Left ventricle myocardium inferior (tissue), 1 donor: ENCODE measurements at regions not wholly inside any gene's neighbourhood (a gene's known extent, or its start where the extent isn't known, plus 50 kb on each side); places are given as distances from the start of the nearest gene placed in this dataset.

ENCODE experiments used
- DNase-seq: peaks from one replicate; pipeline ENCODE4 v3.0.0-alpha.2; 2020
- H3K27ac ChIP-seq: fragments of 200-600 bp; replicated peaks from 2 replicates; pipeline ENCODE4 v1.8.0; 2021
- H3K27me3 ChIP-seq: fragments of 200-600 bp; 2 replicates; pipeline ENCODE4 v1.8.0; 2021; ENCODE audit warnings: low read depth
- H3K36me3 ChIP-seq: fragments of 200-600 bp; 2 replicates; pipeline ENCODE4 v1.8.0; 2021
- H3K4me1 ChIP-seq: fragments of 200-600 bp; 2 replicates; pipeline ENCODE4 v1.8.0; 2021
- H3K4me3 ChIP-seq: fragments of 200-600 bp; 2 replicates; pipeline ENCODE4 v1.8.0; 2021; ENCODE audit warnings: mild to moderate bottlenecking, moderate library complexity
- H3K9me3 ChIP-seq: fragments of 200-600 bp; replicated peaks from 2 replicates; pipeline ENCODE4 v1.8.0; 2021
- CTCF ChIP-seq: fragments of 200-600 bp; IDR thresholded peaks from 2 replicates; pipeline ENCODE4 v1.8.0; 2021; ENCODE audit warnings: antibody characterized with exemption, mild to moderate bottlenecking, borderline replicate concordance
- intact Hi-C: fragments of 100-400 bp; cut with micrococcal nuclease; formaldehyde crosslinking; loops from one replicate; pipeline ENCODE4 v1.11.0; 2022
- donor health status: DM: no; HTN: yes; CAD: no; lungs with severe emphysema.

- intact Hi-C loops: no loop called here
- Histone ChIP-seq H3K9me3 (peaks cover 56% of the 10 kb centered on the region), H3K27me3 (no peaks in the 10 kb centered on the region), H3K27ac (no peak overlapping the region), H3K36me3 (no peaks in the 10 kb centered on the region), H3K4me1 (no peaks in the 10 kb centered on the region), H3K4me3 (no peak overlapping the region)
- DNase-seq: no peak
- no peak for TF ChIP-seq CTCF
Measured at GRCh38 chr5:8493176-8493575, 624.2 kb downstream of the MTRR start.

- TF ChIP-seq CTCF: no peak
- intact Hi-C loops: no loop called here
Measured at GRCh38 chr5:8500426-8500825, 631.5 kb downstream of the MTRR start.

GRCh38 chr5:8505196-8505595, 636.2 kb downstream of the MTRR start:
- Histone ChIP-seq H3K4me3 (no peak overlapping the region), H3K9me3 (peaks cover 11% of the 10 kb centered on the region), H3K27ac (no peak overlapping the region), H3K4me1 (no peaks in the 10 kb centered on the region), H3K36me3 (no peaks in the 10 kb centered on the region), H3K27me3 (no peaks in the 10 kb centered on the region)
- DNase-seq: no peak
- intact Hi-C loops: no loop called here
- no peak for TF ChIP-seq CTCF

More at GRCh38 chr5:8500426-8500825, 631.5 kb downstream of the MTRR start:
- H3K4me1 ChIP-seq: no peaks in the 10 kb centered on the region
- H3K27ac ChIP-seq: no peak overlapping the region
- H3K4me3 ChIP-seq: no peak overlapping the region
- DNase-seq: no peak
- no peaks in the 10 kb centered on the region for H3K27me3 ChIP-seq
- H3K9me3 ChIP-seq: peaks cover 52% of the 10 kb centered on the region
- H3K36me3 ChIP-seq: no peaks in the 10 kb centered on the region

GRCh38 chr5:8508231-8508630, 639.3 kb downstream of the MTRR start:
- no peak for TF ChIP-seq CTCF
- Histone ChIP-seq H3K27me3 (no peaks in the 10 kb centered on the region), H3K4me1 (no peaks in the 10 kb centered on the region), H3K27ac (no peak overlapping the region), H3K9me3 (peaks cover 9% of the 10 kb centered on the region), H3K4me3 (no peak overlapping the region), H3K36me3 (no peaks in the 10 kb centered on the region)
- intact Hi-C loops: no loop called here
- no peak for DNase-seq

- no peak overlapping the region for H3K4me3 ChIP-seq
- intact Hi-C loops: no loop called here
- no peak overlapping the region for H3K27ac ChIP-seq
- H3K9me3 ChIP-seq: peaks cover 3% of the 10 kb centered on the region
- no peak for TF ChIP-seq CTCF
- no peaks in the 10 kb centered on the region for H3K36me3 ChIP-seq
- no peaks in the 10 kb centered on the region for H3K4me1 ChIP-seq
- no peak for DNase-seq
- no peaks in the 10 kb centered on the region for H3K27me3 ChIP-seq
Measured at GRCh38 chr5:8516356-8516755, 647.4 kb downstream of the MTRR start.

- Histone ChIP-seq H3K4me1 (no peaks in the 10 kb centered on the region), H3K4me3 (no peak overlapping the region), H3K27ac (no peak overlapping the region), H3K9me3 (no peaks in the 10 kb centered on the region), H3K27me3 (no peaks in the 10 kb centered on the region), H3K36me3 (no peaks in the 10 kb centered on the region)
- intact Hi-C loops: no loop called here
- no peak for TF ChIP-seq CTCF
- no peak for DNase-seq
Measured at GRCh38 chr5:8517456-8517855, 648.5 kb downstream of the MTRR start.
